Mesenchymal stem cell (in vitro differentiated cells and primary cell): ENCODE measurements at regions not wholly inside any gene's neighbourhood (a gene's known extent, or its start where the extent isn't known, plus 50 kb on each side); places are given as distances from the start of the nearest gene placed in this dataset.

Experiments used
- DNase-seq: peaks from one replicate; pipeline ENCODE4 v3.0.0-alpha.2; 2013
- H2AFZ ChIP-seq: one replicate; pipeline ENCODE4 v1.6.1; 2013; ENCODE audit warnings: low read depth, mild to moderate bottlenecking, control low read depth, inconsistent platforms, low read length, moderate library complexity
- H2AK5ac ChIP-seq: 2 replicates; pipeline ENCODE4 v1.6.1; 2013; ENCODE audit warnings: low read length, moderate library complexity, mild to moderate bottlenecking, inconsistent platforms; ENCODE audit not compliant: severe bottlenecking
- H2BK120ac ChIP-seq: one replicate; pipeline ENCODE4 v1.6.1; 2013; ENCODE audit warnings: low read depth, mild to moderate bottlenecking, inconsistent platforms, low read length, moderate library complexity
- H2BK12ac ChIP-seq, 2 experiments: one replicate each; pipeline ENCODE4 v1.6.1; 2013; ENCODE audit warnings: inconsistent platforms in 2 of 2, low read length in 2 of 2, mild to moderate bottlenecking in 2 of 2, moderate library complexity in 2 of 2, control low read depth in 1 of 2
- H2BK15ac ChIP-seq: one replicate; pipeline ENCODE4 v1.6.1; 2013; ENCODE audit warnings: mild to moderate bottlenecking, low read depth, inconsistent platforms; ENCODE audit not compliant: poor library complexity, severe bottlenecking
- H2BK5ac ChIP-seq: 2 replicates; pipeline ENCODE4 v1.6.1; 2013; ENCODE audit warnings: low read depth, mild to moderate bottlenecking, low read length, control low read depth, inconsistent platforms; ENCODE audit not compliant: poor library complexity, severe bottlenecking
- H3K14ac ChIP-seq, 2 experiments: one replicate each; pipeline ENCODE4 v1.6.1; 2013; ENCODE audit warnings: inconsistent platforms in 2 of 2, low read length in 2 of 2, control low read depth in 1 of 2, mild to moderate bottlenecking in 1 of 2, moderate library complexity in 1 of 2
- H3K18ac ChIP-seq, 2 experiments: one replicate each; pipeline ENCODE4 v1.6.1; 2013; ENCODE audit warnings: inconsistent platforms in 2 of 2, low read length in 2 of 2, control low read depth in 1 of 2, low read depth in 1 of 2, mild to moderate bottlenecking in 1 of 2
- H3K23ac ChIP-seq, 2 experiments: one replicate each; pipeline ENCODE4 v1.6.1; 2013; ENCODE audit warnings: inconsistent platforms in 2 of 2, low read length in 2 of 2, mild to moderate bottlenecking in 2 of 2, moderate library complexity in 2 of 2, control low read depth in 1 of 2
- H3K27ac ChIP-seq: 2 replicates; pipeline ENCODE4 v1.5.1; 2013; ENCODE audit warnings: mild to moderate bottlenecking, moderate library complexity, low read length, control low read depth, inconsistent platforms; ENCODE audit not compliant: poor library complexity, severe bottlenecking
- H3K27me3 ChIP-seq, 2 experiments: 2 replicates each; pipeline versions ENCODE4 v1.6.1 to v1.7.0; 2013; ENCODE audit warnings: low read length in 2 of 2, mild to moderate bottlenecking in 2 of 2, moderate library complexity in 2 of 2, control low read depth in 1 of 2, inconsistent platforms in 1 of 2; ENCODE audit not compliant: control insufficient read depth in 1 of 2, insufficient read depth in 1 of 2
- H3K36me3 ChIP-seq, 2 experiments: 2 replicates each; pipeline versions ENCODE4 v1.6.1 to v1.7.0; 2013; ENCODE audit warnings: low read length in 2 of 2, control low read depth in 1 of 2, inconsistent platforms in 1 of 2, low read depth in 1 of 2, mild to moderate bottlenecking in 1 of 2; ENCODE audit not compliant: insufficient read depth in 2 of 2, control insufficient read depth in 1 of 2
- H3K4ac ChIP-seq, 2 experiments: one replicate each; pipeline ENCODE4 v1.6.1; 2013; ENCODE audit warnings: inconsistent platforms in 2 of 2, low read length in 2 of 2, mild to moderate bottlenecking in 2 of 2, moderate library complexity in 2 of 2, control low read depth in 1 of 2, low read depth in 1 of 2
- H3K4me1 ChIP-seq: 2 replicates; pipeline ENCODE4 v1.6.1; 2013; ENCODE audit warnings: low read depth, low read length, control low read depth; ENCODE audit not compliant: control insufficient read depth, insufficient read depth
- H3K4me2 ChIP-seq: 2 replicates; pipeline ENCODE4 v1.6.1; 2013; ENCODE audit warnings: low read length, mild to moderate bottlenecking, inconsistent platforms; ENCODE audit not compliant: poor library complexity, severe bottlenecking
- H3K4me3 ChIP-seq, 2 experiments: 2 replicates each; pipeline versions ENCODE4 v1.5.1 to v1.7.0; 2013; ENCODE audit warnings: low read length in 2 of 2, mild to moderate bottlenecking in 2 of 2, control low read depth in 1 of 2, low read depth in 1 of 2; ENCODE audit not compliant: insufficient read depth in 1 of 2
- H3K79me1 ChIP-seq: replicated peaks from 2 replicates; pipeline ENCODE4 v1.6.1; 2013; ENCODE audit warnings: mild to moderate bottlenecking, control low read depth, low read length, inconsistent platforms; ENCODE audit not compliant: poor library complexity, severe bottlenecking
- H3K9ac ChIP-seq: 2 replicates; pipeline ENCODE4 v1.7.0; 2013; ENCODE audit warnings: mild to moderate bottlenecking, low read length, moderate library complexity
- H3K9me3 ChIP-seq: 2 replicates; pipeline ENCODE4 v1.7.0; 2013; ENCODE audit warnings: mild to moderate bottlenecking, low read length; ENCODE audit not compliant: control insufficient read depth
- H4K8ac ChIP-seq: one replicate; pipeline ENCODE4 v1.6.1; 2013; ENCODE audit warnings: inconsistent platforms, mild to moderate bottlenecking, low read length, moderate library complexity
- H4K91ac ChIP-seq: one replicate; pipeline ENCODE4 v1.6.1; 2013; ENCODE audit warnings: mild to moderate bottlenecking, low read length, inconsistent platforms
- WGBS: methylation state at CpG from one replicate; pipeline ENCODE4 v1.1.7; 2013; ENCODE audit warnings: mixed read lengths; 5-methylcytosine and 5-hydroxymethylcytosine counted together

DNA sequence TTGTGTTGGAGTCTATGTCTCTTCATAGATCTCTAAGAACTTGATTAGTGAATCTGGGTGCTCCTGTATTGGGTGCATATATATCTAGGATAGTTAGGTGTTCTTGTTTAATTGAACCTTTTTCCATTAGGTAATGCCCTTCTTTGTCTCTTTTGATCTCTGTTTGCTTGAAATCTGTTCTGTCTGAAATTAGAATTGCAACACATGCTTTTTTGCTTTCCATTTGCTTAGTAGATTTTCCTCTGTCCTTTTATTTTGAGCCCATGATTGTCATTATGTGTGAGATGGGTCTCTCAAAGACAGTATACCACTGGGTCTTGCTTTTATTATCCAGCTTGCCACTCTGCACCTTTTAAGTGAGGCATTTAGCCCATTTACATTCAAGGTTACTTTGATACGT is 79.1 kb upstream of the APOOL start:
- no peak overlapping the region for H3K9ac ChIP-seq
- DNase-seq, result no peak
- H3K14ac ChIP-seq, result no peak overlapping the region
- H2BK120ac ChIP-seq, result no peak overlapping the region
- peaks cover 3% of the 10 kb centered on the region for H3K9me3 ChIP-seq
- no peak overlapping the region for H4K8ac ChIP-seq
- WGBS, result 91% methylated on average over 1 of the region's 1 CpG
- no peaks in the 10 kb centered on the region for H3K4me1 ChIP-seq
- H3K27ac ChIP-seq, result no peak overlapping the region
- no peak overlapping the region for H2AK5ac ChIP-seq
- no peak overlapping the region for H3K4me3 ChIP-seq
- H3K4me2 ChIP-seq, result no peak overlapping the region
- H3K36me3 ChIP-seq, result no peaks in the 10 kb centered on the region
- H2BK5ac ChIP-seq, result no peak overlapping the region
- no peak overlapping the region for H3K23ac ChIP-seq
- H2AFZ ChIP-seq, result no peak overlapping the region
- H2BK12ac ChIP-seq, result no peak overlapping the region
- no peaks in the 10 kb centered on the region for H3K27me3 ChIP-seq
- H3K4ac ChIP-seq, result no peak overlapping the region
- no peak overlapping the region for H4K91ac ChIP-seq
- no peak overlapping the region for H3K18ac ChIP-seq
- H3K79me1 ChIP-seq, result no peaks in the 10 kb centered on the region
- H2BK15ac ChIP-seq, result no peak overlapping the region

DNA sequence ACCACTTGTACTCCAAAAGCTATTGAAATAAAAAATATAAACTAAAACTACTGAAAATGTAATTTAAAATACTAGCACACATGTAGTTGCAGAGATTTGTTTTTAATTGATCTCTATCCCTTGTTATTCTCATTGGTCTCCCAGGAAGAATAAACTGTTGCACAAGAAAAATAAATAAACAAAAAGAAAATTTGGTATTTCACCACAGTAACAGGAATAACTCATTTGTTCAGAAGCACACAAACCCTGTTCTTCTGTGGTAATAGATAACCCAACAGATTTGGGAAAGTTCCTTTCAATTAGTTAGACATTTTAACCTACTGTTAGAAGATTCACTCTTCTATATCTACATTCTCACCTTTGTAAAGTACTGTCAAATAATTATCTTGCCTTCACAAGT is 70.9 kb upstream of the APOOL start:
- no peak overlapping the region for H3K4me2 ChIP-seq
- no peak overlapping the region for H3K27ac ChIP-seq
- no peaks in the 10 kb centered on the region for H3K36me3 ChIP-seq
- no peak overlapping the region for H2BK5ac ChIP-seq
- no peak overlapping the region for H2AFZ ChIP-seq
- DNase-seq, result no peak
- no peak overlapping the region for H4K8ac ChIP-seq
- no peak overlapping the region for H3K4ac ChIP-seq
- no peaks in the 10 kb centered on the region for H3K79me1 ChIP-seq
- H3K9ac ChIP-seq, result no peak overlapping the region
- H3K14ac ChIP-seq, result no peak overlapping the region
- no peak overlapping the region for H4K91ac ChIP-seq
- no peak overlapping the region for H3K18ac ChIP-seq
- no peaks in the 10 kb centered on the region for H3K27me3 ChIP-seq
- no peaks in the 10 kb centered on the region for H3K9me3 ChIP-seq
- no peak overlapping the region for H2BK12ac ChIP-seq
- no peak overlapping the region for H3K23ac ChIP-seq
- no peak overlapping the region for H2BK120ac ChIP-seq
- H2BK15ac ChIP-seq, result no peak overlapping the region
- H3K4me3 ChIP-seq, result no peak overlapping the region
- H3K4me1 ChIP-seq, result no peaks in the 10 kb centered on the region
- no peak overlapping the region for H2AK5ac ChIP-seq

DNA sequence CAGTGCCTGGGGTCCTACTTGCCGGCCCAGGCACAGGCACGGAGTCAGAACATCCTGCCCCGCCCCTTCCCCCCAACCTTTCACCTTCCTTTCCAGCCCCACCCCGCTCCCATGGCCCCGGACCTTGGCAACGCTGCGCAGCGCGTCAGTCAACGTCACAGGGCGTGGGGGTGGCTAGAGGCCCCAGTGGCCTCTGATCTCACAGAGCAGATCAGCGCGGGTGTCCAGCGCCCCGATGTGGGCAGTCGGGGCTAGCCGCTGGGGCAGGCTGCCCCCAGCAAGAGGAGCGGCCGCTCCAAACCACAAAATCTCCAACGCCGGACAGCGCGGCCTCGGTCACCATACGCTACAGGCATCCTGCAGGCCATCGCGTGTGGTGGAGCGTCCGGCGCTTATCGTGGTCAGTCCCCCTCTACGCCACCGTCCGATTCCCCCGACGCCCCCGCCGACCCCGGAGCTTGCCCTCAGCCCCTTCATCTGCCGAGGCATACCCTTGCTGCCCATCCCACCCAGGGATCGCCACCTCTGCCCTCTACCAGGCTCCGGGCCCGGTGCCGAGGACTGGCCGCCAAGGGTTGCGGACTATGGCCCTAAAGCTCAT is 69.6 kb upstream of the APOOL start:
- 98% methylated on average over 33 of the region's 46 CpGs for WGBS
- Histone ChIP-seq H2BK15ac (no peak overlapping the region), H4K8ac (no peak overlapping the region), H3K23ac (no peak overlapping the region), H3K27me3 (no peaks in the 10 kb centered on the region), H3K4me1 (no peaks in the 10 kb centered on the region), H3K9ac (no peak overlapping the region), H2AFZ (no peak overlapping the region), H3K4me3 (no peak overlapping the region), H3K79me1 (no peaks in the 10 kb centered on the region), H3K14ac (no peak overlapping the region), H2BK5ac (no peak overlapping the region), H3K9me3 (no peaks in the 10 kb centered on the region), H3K18ac (no peak overlapping the region), H3K4ac (no peak overlapping the region), H2BK12ac (no peak overlapping the region), H3K27ac (no peak overlapping the region), H2AK5ac (no peak overlapping the region), H3K4me2 (no peak overlapping the region), H4K91ac (no peak overlapping the region), H3K36me3 (no peaks in the 10 kb centered on the region), H2BK120ac (no peak overlapping the region)
- DNase-seq, result no peak
